ENCODE measurements at regions not wholly inside any gene's neighbourhood (a gene's known extent, or its start where the extent isn't known, plus 50 kb on each side); places are given as distances from the start of the nearest gene placed in this dataset.

- DNase-seq, result peak; percentile 35
Observed at GRCh38 chr6:56708810-56709597, 66.3 kb upstream of the DST start.

GRCh38 chr6:56706981-56707726, 64.5 kb upstream of the DST start:
- no peak for DNase-seq

GRCh38 chr6:56699066-56699654, 56.5 kb upstream of the DST start:
- DNase-seq, result no peak

- no peak for DNase-seq
Observed at GRCh38 chr6:56695702-56696101, 53.0 kb upstream of the DST start.

- DNase-seq, result no peak
Observed at GRCh38 chr6:56694002-56694401, 51.3 kb upstream of the DST start.

- DNase-seq, result no peak
Observed at GRCh38 chr6:56693246-56693607, 50.5 kb upstream of the DST start.

- DNase-seq, result no peak
Observed at GRCh38 chr6:56692523-56693245, 50.0 kb upstream of the DST start.
